Pancreas (tissue), 10 donors: ENCODE measurements at regions not wholly inside any gene's neighbourhood (a gene's known extent, or its start where the extent isn't known, plus 50 kb on each side); places are given as distances from the start of the nearest gene placed in this dataset.

Source experiments
- ATAC-seq, 4 donors: fragments of 200-7000 bp; cut with Tn5 transposase; one replicate each; pipeline versions ENCODE4 v1.8.0 to v1.9.1; 2020; ENCODE audit warnings: mild to moderate bottlenecking in 4 of 4, moderate library complexity in 4 of 4
- DNase-seq, 6 donors: peaks; one replicate each; pipeline ENCODE4 v3.0.0-alpha.2; 2020
- FAIRE-seq: peaks from 2 replicates; lab custom pipeline; 2012; peaks lifted over from hg19 to GRCh38; lab: Jason Lieb, UNC
- H3K27ac ChIP-seq, 4 donors: fragments of 200-600 bp; sonication (generic); 1 replicate in 3 of 4; 2 replicates in 1 of 4; pipeline versions ENCODE4 v1.5.0 to v1.8.0; 2020
- H3K27me3 ChIP-seq, 4 donors: fragments of 200-600 bp; one replicate each; pipeline ENCODE4 v1.8.0; 2021
- H3K36me3 ChIP-seq, 3 donors: fragments of 200-600 bp; sonication (generic) in 1 of 3; one replicate each; pipeline versions ENCODE4 v1.5.0 to v1.8.0; 2020 to 2021
- H3K4me1 ChIP-seq, 3 donors: fragments of 200-600 bp; one replicate each; pipeline ENCODE4 v1.8.0; 2021
- H3K4me3 ChIP-seq, 4 donors: fragments of 200-600 bp; sonication (generic) in 2 of 4; one replicate each; pipeline versions ENCODE4 v1.5.0 to v1.8.0; 2020 to 2021
- H3K9me3 ChIP-seq, 4 donors: fragments of 200-600 bp; one replicate each; pipeline ENCODE4 v1.8.0; 2021
- CTCF ChIP-seq, 4 donors: fragments of 200-600 bp; sonication (generic) in 3 of 4; IDR thresholded peaks; one replicate each; pipeline versions ENCODE4 v1.5.0 to v1.8.0; 2021; ENCODE audit warnings: antibody characterized with exemption in 4 of 4
- WGBS, 2 donors: extraction: QIAGEN DNeasy Blood & Tissue Kit; methylation state at CpG; one replicate each; pipeline ENCODE4 v1.1.7; 2013; 5-methylcytosine and 5-hydroxymethylcytosine counted together
- intact Hi-C, 3 donors: fragments of 100-400 bp; cut with DNase I; formaldehyde crosslinking; loops; one replicate each; pipeline versions ENCODE4 v1.11.1 to v1.14.2; 2022
- donor health status: healthy with polysubstance abuse.
- donor health status: DM: no; HTN: no; CAD: no; lungs with moderate emphysema.
- donor health status: DM: no; HTN: no; CAD: no.
- donor health status: control.
- donor health status: control.
- donor health status: Bipolar disorder and iron deficiency.
- donor health status: DM: yes; HTN: yes; CAD: no.
- donor health status: DM: no; HTN: no; CAD: no.
- donor health status: DM: no; HTN: no; CAD: no.
- donor health status: DM: yes; HTN: yes; CAD: no.

- DNase-seq (no peak), FAIRE-seq (no peak), ATAC-seq (no peak)
- WGBS, 2 donors: 65 to 66% methylated on average over 2 of the region's 2 CpGs
- no peaks in the 10 kb centered on the region for H3K4me1 ChIP-seq
- no peaks in the 10 kb centered on the region for H3K9me3 ChIP-seq
- TF ChIP-seq CTCF (IDR thresholded peaks at IDR 0.05): no peak
- intact Hi-C loops: no loop called here
- H3K27ac ChIP-seq: no peak overlapping the region
- H3K36me3 ChIP-seq: no peaks in the 10 kb centered on the region
- H3K27me3 ChIP-seq: no peaks in the 10 kb centered on the region
- no peak overlapping the region for H3K4me3 ChIP-seq
Observed at GRCh38 chr15:29998033-29998432, 84.7 kb upstream of the GOLGA8J start.

GRCh38 chr15:29997499-29997898, 85.3 kb upstream of the GOLGA8J start:
- no peak for ATAC-seq
- WGBS, 2 donors: 82 to 93% methylated on average over 6 of the region's 6 CpGs
- no peaks in the 10 kb centered on the region for H3K36me3 ChIP-seq
- TF ChIP-seq CTCF (IDR thresholded peaks at IDR 0.05): no peak
- no peak overlapping the region for H3K4me3 ChIP-seq
- no peaks in the 10 kb centered on the region for H3K27me3 ChIP-seq
- no peaks in the 10 kb centered on the region for H3K4me1 ChIP-seq
- no peak overlapping the region for H3K27ac ChIP-seq
- intact Hi-C loops: no loop called here
- H3K9me3 ChIP-seq: no peaks in the 10 kb centered on the region
- FAIRE-seq: no peak
- DNase-seq: no peak

- DNase-seq: no peak
- no peak for TF ChIP-seq CTCF (IDR thresholded peaks at IDR 0.05)
- FAIRE-seq: no peak
- WGBS, 2 donors: 66 to 77% methylated on average over 5 of the region's 5 CpGs
- H3K4me1 ChIP-seq: no peaks in the 10 kb centered on the region
- no peaks in the 10 kb centered on the region for H3K9me3 ChIP-seq
- H3K36me3 ChIP-seq: no peaks in the 10 kb centered on the region
- no peaks in the 10 kb centered on the region for H3K27me3 ChIP-seq
- no peak overlapping the region for H3K4me3 ChIP-seq
- intact Hi-C loops: no loop called here
- ATAC-seq: no peak
- H3K27ac ChIP-seq: no peak overlapping the region
Observed at GRCh38 chr15:29994284-29994683, 88.5 kb upstream of the GOLGA8J start.

- no peak for ATAC-seq
- intact Hi-C loops: no loop called here
Observed at GRCh38 chr15:29990954-29991353, 91.8 kb upstream of the GOLGA8J start.

GRCh38 chr15:29990035-29990434, 92.7 kb upstream of the GOLGA8J start:
- Histone ChIP-seq H3K27me3 (no peaks in the 10 kb centered on the region), H3K4me3 (no peak overlapping the region), H3K9me3 (no peaks in the 10 kb centered on the region), H3K4me1 (no peaks in the 10 kb centered on the region), H3K36me3 (no peaks in the 10 kb centered on the region), H3K27ac (no peak overlapping the region)
- ATAC-seq (no peak), DNase-seq (no peak), FAIRE-seq (no peak)
- 24 to 34% methylated on average over 2 of the region's 2 CpGs for WGBS, 2 donors
- TF ChIP-seq CTCF (IDR thresholded peaks at IDR 0.05): no peak
- intact Hi-C loops: no loop called here

More at GRCh38 chr15:29990954-29991353, 91.8 kb upstream of the GOLGA8J start:
- H3K4me1 ChIP-seq: no peaks in the 10 kb centered on the region
- no peaks in the 10 kb centered on the region for H3K36me3 ChIP-seq
- no peak overlapping the region for H3K4me3 ChIP-seq
- no peaks in the 10 kb centered on the region for H3K27me3 ChIP-seq
- FAIRE-seq: no peak
- no peaks in the 10 kb centered on the region for H3K9me3 ChIP-seq
- no peak overlapping the region for H3K27ac ChIP-seq
- TF ChIP-seq CTCF (IDR thresholded peaks at IDR 0.05): no peak
- no peak for DNase-seq
- WGBS, 2 donors: 72 to 79% methylated on average over 4 of the region's 4 CpGs
